ENCODE measurements at regions not wholly inside any gene's neighbourhood (a gene's known extent, or its start where the extent isn't known, plus 50 kb on each side); places are given as distances from the start of the nearest gene placed in this dataset.

GRCh38 chr6:118706702-118707101, 55.3 kb upstream of the CEP85L start:
- Histone ChIP-seq H3K36me3 (replicated peaks in 1 of 2; ENCODE audit: control insufficient read depth in 1 of 2, insufficient read depth in 2 of 2, low read length in 1 of 2) (no peaks in the 10 kb centered on the region), H3K4me3 (ENCODE audit: low read depth in 2 of 2, low read length in 1 of 2) (no peak overlapping the region), H3K4me1 (ENCODE audit: control insufficient read depth in 1 of 2, insufficient read depth in 2 of 2, low read depth in 1 of 2, low read length in 1 of 2) (peaks cover 21 to 24% of the 10 kb centered on the region in 2 experiments), H3K27ac (ENCODE audit: low read depth in 2 of 2, low read length in 1 of 2) (no peak overlapping the region), H3K79me2 (ENCODE audit: insufficient read depth) (no peaks in the 10 kb centered on the region), H2AFZ (ENCODE audit: low read depth) (no peak overlapping the region), H3K9ac (no peak overlapping the region), H3K9me2 (no peaks in the 10 kb centered on the region), H3F3A (replicated peaks; ENCODE audit: insufficient read depth) (peaks cover 12% of the 10 kb centered on the region), H3K9me3 (no peaks in the 10 kb centered on the region), H4K20me1 (ENCODE audit: insufficient read depth) (no peaks in the 10 kb centered on the region), H3K4me2 (peak overlapping the region; percentile 24; the same call in 1 of the 2 replicates), H3K27me3 (ENCODE audit: insufficient read depth) (no peaks in the 10 kb centered on the region)
- no peak for TF ChIP-seq MXI1 (IDR thresholded peaks at IDR 0.05; ENCODE audit: low read depth, low read length)
- no peak for TF ChIP-seq GATA2 (CRISPR knock-in tag; IDR thresholded peaks at IDR 0.05)
- TF ChIP-seq CTCF (IDR thresholded peaks at IDR 0.05): no peak
- no peak for TF ChIP-seq PBX3 (IDR thresholded peaks at IDR 0.05)
- TF ChIP-seq SMC3 (IDR thresholded peaks at IDR 0.05; ENCODE audit: low read depth, low read length): no peak
- TF ChIP-seq GABPA (IDR thresholded peaks at IDR 0.05; ENCODE audit: low read depth): no peak
- TF ChIP-seq RCOR1 (IDR thresholded peaks at IDR 0.05; ENCODE audit: low read length): no peak
- TF ChIP-seq FOXJ3 (CRISPR knock-in tag; IDR thresholded peaks at IDR 0.05): no peak
- no peak for TF ChIP-seq ELF1 (IDR thresholded peaks at IDR 0.05)
- TF ChIP-seq RFX5 (IDR thresholded peaks at IDR 0.05; ENCODE audit: low read length): no peak
- TF ChIP-seq ZBTB33 (IDR thresholded peaks at IDR 0.05; ENCODE audit: borderline replicate concordance, low read depth): no peak
- no peak for TF ChIP-seq IRF3 (IDR thresholded peaks at IDR 0.05; ENCODE audit: low read depth, low read length)
- TF ChIP-seq MEF2A (IDR thresholded peaks at IDR 0.05; ENCODE audit: borderline replicate concordance, low read depth): no peak
- no peak for TF ChIP-seq RAD21 (IDR thresholded peaks at IDR 0.05; ENCODE audit: low read length)
- no peak for TF ChIP-seq NRF1 (IDR thresholded peaks at IDR 0.05; ENCODE audit: low read depth, low read length)
- no peak for TF ChIP-seq SIN3A (IDR thresholded peaks at IDR 0.05; ENCODE audit: borderline replicate concordance, low read depth, low read length)
- TF ChIP-seq EZH2phosphoT487 (IDR thresholded peaks at IDR 0.05; ENCODE audit: borderline replicate concordance, low read depth): no peak
- TF ChIP-seq USF1 (IDR thresholded peaks at IDR 0.05; ENCODE audit: borderline replicate concordance, low read depth): no peak
- TF ChIP-seq USF2 (IDR thresholded peaks at IDR 0.05; ENCODE audit: borderline replicate concordance, low read depth, low read length): no peak
- TF ChIP-seq TCF12 (IDR thresholded peaks at IDR 0.05): no peak
- ChIA-PET POLR2A (no interaction called here), CTCF (interaction anchor here (1.2 to 3.0 kb wide), 2 partner anchors 14 to 70 kb away, joined by 4 to 7 read pairs; no protein-coding TSS in a partner anchor)
- DNase-seq: no peak
- 92% methylated on average over 3 of the region's 3 CpGs for WGBS (ENCODE audit: low lambda C conversion rate)
